OCI-LY3 (cell line): ENCODE measurements at regions not wholly inside any gene's neighbourhood (a gene's known extent, or its start where the extent isn't known, plus 50 kb on each side); places are given as distances from the start of the nearest gene placed in this dataset.

Experiments used
- CTCF ChIP-seq: fragments of 200-600, 300-600 bp; sonication (generic); IDR thresholded peaks from 2 replicates; pipeline ENCODE4 v1.5.1; 2014; ENCODE audit warnings: antibody characterized with exemption, low read length, low read depth
- EZH2phosphoT487 ChIP-seq: fragments of 200-600 bp; shearing (Covaris generic); IDR thresholded peaks from 2 replicates; pipeline ENCODE4 v1.6.1; 2018; ENCODE audit warnings: antibody characterized with exemption, mixed run types, low read depth

- TF ChIP-seq CTCF (no peak), EZH2phosphoT487 (no peak)
Observed at GRCh38 chr5:158430166-158430797, 571.3 kb upstream of the CLINT1 start.
